Esophagus muscularis mucosa (tissue), 3 donors: ENCODE measurements at regions not wholly inside any gene's neighbourhood (a gene's known extent, or its start where the extent isn't known, plus 50 kb on each side); places are given as distances from the start of the nearest gene placed in this dataset.

ENCODE experiments used
- POLR2A ChIP-seq: fragments of 450-650 bp; IDR thresholded peaks from one replicate; pipeline ENCODE4 v1.6.1; 2017; ENCODE audit warnings: antibody characterized with exemption, moderate library complexity, mild to moderate bottlenecking, low read depth
- POLR2AphosphoS5 ChIP-seq, 2 donors: sonication (generic); formaldehyde crosslinking; IDR thresholded peaks; one replicate each; pipeline ENCODE4 v1.6.1; 2017; ENCODE audit warnings: antibody characterized with exemption in 2 of 2
- TF ChIP-seq, protein P1 (sequence below), 3 experiments: fragments of 200-600 bp in 2 of 3; fragments of 450-650 bp in 1 of 3; sonication (generic) in 2 of 3; IDR thresholded peaks; one replicate each; pipeline ENCODE4 v1.5.1; 2017 to 2019; ENCODE audit warnings: antibody characterized with exemption in 3 of 3, mild to moderate bottlenecking in 2 of 3, moderate library complexity in 1 of 3

GRCh38 chr14:46290706-46291105 is 360.9 kb downstream of the RPL10L start:
- TF ChIP-seq, protein P1, sequence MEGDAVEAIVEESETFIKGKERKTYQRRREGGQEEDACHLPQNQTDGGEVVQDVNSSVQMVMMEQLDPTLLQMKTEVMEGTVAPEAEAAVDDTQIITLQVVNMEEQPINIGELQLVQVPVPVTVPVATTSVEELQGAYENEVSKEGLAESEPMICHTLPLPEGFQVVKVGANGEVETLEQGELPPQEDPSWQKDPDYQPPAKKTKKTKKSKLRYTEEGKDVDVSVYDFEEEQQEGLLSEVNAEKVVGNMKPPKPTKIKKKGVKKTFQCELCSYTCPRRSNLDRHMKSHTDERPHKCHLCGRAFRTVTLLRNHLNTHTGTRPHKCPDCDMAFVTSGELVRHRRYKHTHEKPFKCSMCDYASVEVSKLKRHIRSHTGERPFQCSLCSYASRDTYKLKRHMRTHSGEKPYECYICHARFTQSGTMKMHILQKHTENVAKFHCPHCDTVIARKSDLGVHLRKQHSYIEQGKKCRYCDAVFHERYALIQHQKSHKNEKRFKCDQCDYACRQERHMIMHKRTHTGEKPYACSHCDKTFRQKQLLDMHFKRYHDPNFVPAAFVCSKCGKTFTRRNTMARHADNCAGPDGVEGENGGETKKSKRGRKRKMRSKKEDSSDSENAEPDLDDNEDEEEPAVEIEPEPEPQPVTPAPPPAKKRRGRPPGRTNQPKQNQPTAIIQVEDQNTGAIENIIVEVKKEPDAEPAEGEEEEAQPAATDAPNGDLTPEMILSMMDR (IDR thresholded peaks at IDR 0.05): no peak
- TF ChIP-seq POLR2A (no peak), POLR2AphosphoS5 (IDR thresholded peaks at IDR 0.05) (no peak)
